Endothelial cell of umbilical vein (primary cell): ENCODE measurements at regions not wholly inside any gene's neighbourhood (a gene's known extent, or its start where the extent isn't known, plus 50 kb on each side); places are given as distances from the start of the nearest gene placed in this dataset.

ENCODE experiments used
- BruUV-seq: library from RNA; stranded (reverse); fragments of 400-500 nt; replicated peaks from 2 replicates; lab custom pipeline; 2021; lab: Mats Ljungman, UMichigan
- CTCF ChIA-PET: fragments of 300-600, 350-600 bp; sonication (Branson Sonifier 250); formaldehyde crosslinking; loops from one replicate; lab custom pipeline; 2021; ENCODE audit warnings: antibody characterized with exemption, inconsistent platforms; lab: Charles Lee
- POLR2A ChIA-PET: fragments of 300-600, 350-600 bp; sonication (Branson Sonifier 250); formaldehyde crosslinking; loops from one replicate; lab custom pipeline; 2021; ENCODE audit warnings: antibody characterized with exemption, inconsistent platforms; lab: Charles Lee
- DNase-seq: peaks from one replicate; pipeline ENCODE4 v3.0.0-alpha.2; 2011; ENCODE audit warnings: low read depth, low spot score
- FAIRE-seq: peaks from 2 replicates; lab custom pipeline; 2011; peaks lifted over from hg19 to GRCh38; lab: Jason Lieb, UNC
- H2AFZ ChIP-seq: 2 replicates; pipeline ENCODE4 v1.6.0; 2012; ENCODE audit warnings: low read depth, low read length, control low read depth, inconsistent platforms
- H3K27ac ChIP-seq: 2 replicates; pipeline ENCODE4 v1.5.1; 2011; ENCODE audit warnings: low read depth, mild to moderate bottlenecking, control low read depth, low read length, moderate library complexity; ENCODE audit not compliant: insufficient read depth
- H3K27me3 ChIP-seq, 2 experiments: 2 replicates each; pipeline versions ENCODE4 v1.6.0 to v1.6.1; 2011; ENCODE audit warnings: low read length in 2 of 2, mixed read lengths in 1 of 2; ENCODE audit not compliant: control insufficient read depth in 2 of 2, insufficient read depth in 2 of 2
- H3K36me3 ChIP-seq, 2 experiments: 2 replicates in 1 of 2; 3 replicates in 1 of 2; pipeline ENCODE4 v1.5.1; 2011; ENCODE audit warnings: low read length in 2 of 2, mild to moderate bottlenecking in 1 of 2, moderate library complexity in 1 of 2; ENCODE audit not compliant: control insufficient read depth in 2 of 2, insufficient read depth in 2 of 2; ENCODE audit errors: extremely low read depth in 1 of 2
- H3K4me1 ChIP-seq: 3 replicates; pipeline ENCODE4 v1.5.1; 2011; ENCODE audit warnings: mild to moderate bottlenecking, low read length; ENCODE audit not compliant: control insufficient read depth, insufficient read depth; ENCODE audit errors: extremely low read depth
- H3K4me2 ChIP-seq: 2 replicates; pipeline ENCODE4 v1.6.1; 2011; ENCODE audit warnings: low read length, control low read depth, mixed read lengths; ENCODE audit not compliant: insufficient read depth
- H3K4me3 ChIP-seq, 3 experiments: fragments of 200-600 bp in 1 of 3; sonication (generic), shearing (Covaris generic) in 1 of 3; replicated peaks in 1 of 3; 2 replicates each; pipeline ENCODE4 v1.5.1; 2011 to 2016; ENCODE audit warnings: control low read depth in 3 of 3, low read length in 3 of 3, mild to moderate bottlenecking in 2 of 3, inconsistent platforms in 1 of 3, low read depth in 1 of 3, moderate library complexity in 1 of 3; ENCODE audit not compliant: insufficient read depth in 1 of 3
- H3K79me2 ChIP-seq: 2 replicates; pipeline ENCODE4 v1.6.0; 2012; ENCODE audit warnings: low read length, inconsistent platforms; ENCODE audit not compliant: control insufficient read depth, insufficient read depth
- H3K9ac ChIP-seq: replicated peaks from 2 replicates; pipeline ENCODE3; 2011; ENCODE audit warnings: low read length, control low read depth; ENCODE audit not compliant: insufficient read depth; ENCODE audit errors: extremely low read depth
- H3K9me1 ChIP-seq: replicated peaks from 3 replicates; pipeline ENCODE4 v1.6.0; 2011; ENCODE audit warnings: mild to moderate bottlenecking, low read length; ENCODE audit not compliant: control insufficient read depth, insufficient read depth; ENCODE audit errors: extremely low read depth
- H3K9me3 ChIP-seq: replicated peaks from 2 replicates; pipeline ENCODE4 v1.5.1; 2012; ENCODE audit warnings: low read length, inconsistent platforms; ENCODE audit not compliant: control insufficient read depth, insufficient read depth
- H4K20me1 ChIP-seq: replicated peaks from 2 replicates; pipeline ENCODE3; 2011; ENCODE audit warnings: mild to moderate bottlenecking, low read length; ENCODE audit not compliant: control insufficient read depth, insufficient read depth; ENCODE audit errors: extremely low read depth
- EZH2 ChIP-seq: IDR thresholded peaks from 2 replicates; pipeline ENCODE4 v1.6.1; 2012; ENCODE audit warnings: borderline replicate concordance, low read depth, mild to moderate bottlenecking, moderate library complexity, low read length, inconsistent platforms; ENCODE audit not compliant: severe bottlenecking
- FOS ChIP-seq: IDR thresholded peaks from 2 replicates; pipeline ENCODE4 v1.6.1; 2011; ENCODE audit warnings: mild to moderate bottlenecking, low read length, moderate library complexity, borderline replicate concordance; ENCODE audit not compliant: insufficient read depth
- GATA2 ChIP-seq: IDR thresholded peaks from 2 replicates; pipeline ENCODE4 v1.7.0; 2011; ENCODE audit warnings: low read depth, mild to moderate bottlenecking, moderate library complexity, mixed read lengths, low read length; ENCODE audit not compliant: insufficient read length, insufficient read depth
- JUN ChIP-seq: IDR thresholded peaks from 2 replicates; pipeline ENCODE4 v1.6.1; 2011; ENCODE audit warnings: borderline replicate concordance, low read depth; ENCODE audit not compliant: insufficient read length, insufficient read depth
- MYC ChIP-seq: IDR thresholded peaks from one replicate; pipeline ENCODE4 v1.6.1; 2011; ENCODE audit warnings: mild to moderate bottlenecking, low read depth, low read length
- POLR2A ChIP-seq: IDR thresholded peaks from 2 replicates; pipeline ENCODE4 v1.6.1; 2012; ENCODE audit warnings: low read depth, mild to moderate bottlenecking, control low read depth, low read length
- POLR2AphosphoS5 ChIP-seq: IDR thresholded peaks from 2 replicates; pipeline ENCODE4 v1.6.1; 2012; ENCODE audit warnings: low read depth, mild to moderate bottlenecking, control low read depth, low read length, moderate library complexity; ENCODE audit not compliant: insufficient read depth
- dilution Hi-C: fragments of 300-500 bp; cut with MboI; formaldehyde crosslinking; loops from one replicate; pipeline ENCODE4 v1.15.0; 2019; ENCODE audit warnings: low sequenced_read_pairs; ENCODE audit not compliant: extremely low pct_ligation_motif_present
- intact Hi-C: fragments of 100-400 bp; cut with micrococcal nuclease; formaldehyde crosslinking; loops from one replicate; pipeline ENCODE4 v1.10.0; 2022
- TF ChIP-seq, protein P1 (sequence below), 2 donors: IDR thresholded peaks; 1 replicate in 1 of 2; 2 replicates in 1 of 2; pipeline ENCODE4 v1.5.1; 2011; ENCODE audit warnings: low read length in 2 of 2, mild to moderate bottlenecking in 2 of 2, moderate library complexity in 2 of 2, control low read depth in 1 of 2, inconsistent platforms in 1 of 2, low read depth in 1 of 2; ENCODE audit not compliant: insufficient read depth in 1 of 2; ENCODE audit errors: extremely low read depth in 1 of 2
- TF ChIP-seq, protein P2 (sequence below): IDR thresholded peaks from 2 replicates; pipeline ENCODE4 v1.6.1; 2011; ENCODE audit not compliant: insufficient read depth, insufficient read length

DNA sequence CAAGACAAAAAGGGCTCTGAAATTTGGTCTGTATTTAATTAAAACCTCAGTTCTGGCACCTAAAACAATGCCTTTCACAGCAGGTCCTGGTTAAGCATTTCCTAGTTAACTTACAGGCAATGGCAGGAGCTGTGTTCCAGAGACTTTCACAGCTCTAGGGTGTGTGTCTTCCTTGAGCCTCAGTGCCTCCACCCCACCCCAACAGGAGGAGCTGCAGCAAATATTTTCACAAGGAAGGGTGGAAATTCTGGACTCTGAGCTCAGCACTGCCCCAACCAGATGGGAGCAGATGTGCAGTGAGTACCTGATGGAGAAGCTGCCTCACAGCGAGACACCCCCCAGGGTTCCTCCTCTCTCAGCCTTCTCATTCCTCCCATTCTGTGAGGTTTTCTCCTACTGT, 106.3 kb upstream of the SPATA12 start:
- Histone ChIP-seq H3K9me1 (no peaks in the 10 kb centered on the region), H3K4me3 (no peak overlapping the region), H3K4me1 (no peaks in the 10 kb centered on the region), H3K9me3 (no peaks in the 10 kb centered on the region), H3K79me2 (no peaks in the 10 kb centered on the region), H3K27ac (no peak overlapping the region), H4K20me1 (no peaks in the 10 kb centered on the region), H2AFZ (no peak overlapping the region), H3K27me3 (no peaks in the 10 kb centered on the region), H3K9ac (no peak overlapping the region), H3K36me3 (no peaks in the 10 kb centered on the region), H3K4me2 (no peak overlapping the region)
- dilution Hi-C loops, result no loop called here
- ChIA-PET CTCF (interaction anchor here (0.9 to 1.4 kb wide), 4 partner anchors 20 to 40 kb away, joined by 3 to 7 read pairs (median 4); no protein-coding TSS in a partner anchor), POLR2A (no interaction called here)
- DNase-seq (no peak), FAIRE-seq (no peak)
- no peak for TF ChIP-seq POLR2AphosphoS5
- TF ChIP-seq JUN, result no peak
- no peak for TF ChIP-seq EZH2
- TF ChIP-seq GATA2, result no peak
- TF ChIP-seq FOS, result no peak
- no peak for TF ChIP-seq POLR2A
- TF ChIP-seq, protein P1, sequence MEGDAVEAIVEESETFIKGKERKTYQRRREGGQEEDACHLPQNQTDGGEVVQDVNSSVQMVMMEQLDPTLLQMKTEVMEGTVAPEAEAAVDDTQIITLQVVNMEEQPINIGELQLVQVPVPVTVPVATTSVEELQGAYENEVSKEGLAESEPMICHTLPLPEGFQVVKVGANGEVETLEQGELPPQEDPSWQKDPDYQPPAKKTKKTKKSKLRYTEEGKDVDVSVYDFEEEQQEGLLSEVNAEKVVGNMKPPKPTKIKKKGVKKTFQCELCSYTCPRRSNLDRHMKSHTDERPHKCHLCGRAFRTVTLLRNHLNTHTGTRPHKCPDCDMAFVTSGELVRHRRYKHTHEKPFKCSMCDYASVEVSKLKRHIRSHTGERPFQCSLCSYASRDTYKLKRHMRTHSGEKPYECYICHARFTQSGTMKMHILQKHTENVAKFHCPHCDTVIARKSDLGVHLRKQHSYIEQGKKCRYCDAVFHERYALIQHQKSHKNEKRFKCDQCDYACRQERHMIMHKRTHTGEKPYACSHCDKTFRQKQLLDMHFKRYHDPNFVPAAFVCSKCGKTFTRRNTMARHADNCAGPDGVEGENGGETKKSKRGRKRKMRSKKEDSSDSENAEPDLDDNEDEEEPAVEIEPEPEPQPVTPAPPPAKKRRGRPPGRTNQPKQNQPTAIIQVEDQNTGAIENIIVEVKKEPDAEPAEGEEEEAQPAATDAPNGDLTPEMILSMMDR (IDR thresholded peaks at IDR 0.05; ENCODE audit: extremely low read depth in 1 of 2, insufficient read depth in 1 of 2, low read depth in 1 of 2, low read length in 2 of 2), result no peak
- TF ChIP-seq, protein P2, sequence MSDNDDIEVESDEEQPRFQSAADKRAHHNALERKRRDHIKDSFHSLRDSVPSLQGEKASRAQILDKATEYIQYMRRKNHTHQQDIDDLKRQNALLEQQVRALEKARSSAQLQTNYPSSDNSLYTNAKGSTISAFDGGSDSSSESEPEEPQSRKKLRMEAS, result no peak
- no peak for TF ChIP-seq MYC
- BruUV-seq, result no TSS peak
- intact Hi-C loops, result no loop called here
